HCT116 (cell line): ENCODE measurements at regions not wholly inside any gene's neighbourhood (a gene's known extent, or its start where the extent isn't known, plus 50 kb on each side); places are given as distances from the start of the nearest gene placed in this dataset.

Experiments used
- ATAC-seq: fragments of 200-7000 bp; cut with Tn5 transposase; 2 replicates; pipeline ENCODE4 v1.9.1; 2020; ENCODE audit warnings: mild to moderate bottlenecking, moderate library complexity
- BruUV-seq: library from RNA; stranded (reverse); fragments of 400-500 nt; replicated peaks from 2 replicates; lab custom pipeline; 2021; lab: Mats Ljungman, UMichigan
- CTCF ChIA-PET: fragments of 300-600 bp; sonication (Branson Sonifier 250); formaldehyde crosslinking; loops from one replicate; lab custom pipeline; 2021; ENCODE audit warnings: antibody characterized with exemption; lab: Charles Lee
- POLR2A ChIA-PET: fragments of 300-600, 350-600 bp; sonication (Branson Sonifier 250); formaldehyde crosslinking; loops from one replicate; lab custom pipeline; 2021; ENCODE audit warnings: antibody characterized with exemption; lab: Charles Lee
- RAD21 ChIA-PET, 2 experiments: fragments of 300-600 bp; sonication (Branson Sonifier 250); formaldehyde crosslinking; loops; one replicate each; lab custom pipeline; 2023; ENCODE audit warnings: low total read pairs in 2 of 2; ENCODE audit not compliant: uncharacterized antibody in 2 of 2, unreplicated experiment in 2 of 2, low non-redundant PET in 1 of 2; lab: Charles Lee
- DNase-seq: peaks from one replicate; pipeline ENCODE4 v3.0.0-alpha.2; 2010; ENCODE audit warnings: low read depth, low spot score
- H2AFZ ChIP-seq: fragments of 200-600 bp; shearing (Covaris generic), sonication (generic); 2 replicates; pipeline ENCODE4 v1.6.1; 2017; ENCODE audit warnings: low read depth, mixed run types, mixed read lengths, antibody characterized with exemption, low read length; ENCODE audit not compliant: poor library complexity, severe bottlenecking
- H3K27ac ChIP-seq: 2 replicates; pipeline ENCODE4 v1.5.1; 2012; ENCODE audit warnings: low read depth, low read length
- H3K27me3 ChIP-seq: fragments of 200-600 bp; sonication (generic); 2 replicates; pipeline ENCODE4 v1.6.1; 2016; ENCODE audit warnings: mixed run types, low read length, mixed read lengths; ENCODE audit not compliant: insufficient read depth
- H3K36me3 ChIP-seq, 2 experiments: fragments of 200-500 bp in 1 of 2; fragments of 200-600 bp in 1 of 2; sonication (Bioruptor generic) in 1 of 2; sonication (generic) in 1 of 2; 2 replicates each; pipeline versions ENCODE4 v1.5.1 to v1.6.1; 2014 to 2016; ENCODE audit warnings: low read length in 2 of 2, inconsistent platforms in 1 of 2, mixed read lengths in 1 of 2, mixed run types in 1 of 2; ENCODE audit not compliant: insufficient read depth in 2 of 2, control insufficient read depth in 1 of 2
- H3K4me1 ChIP-seq, 2 experiments: fragments of 200-600 bp in 1 of 2; sonication (generic) in 1 of 2; 2 replicates each; pipeline versions ENCODE4 v1.5.1 to v1.6.1; 2012 to 2017; ENCODE audit warnings: low read length in 2 of 2, inconsistent platforms in 1 of 2, mild to moderate bottlenecking in 1 of 2, mixed read lengths in 1 of 2, mixed run types in 1 of 2, moderate library complexity in 1 of 2; ENCODE audit not compliant: insufficient read depth in 2 of 2, control insufficient read depth in 1 of 2
- H3K4me2 ChIP-seq: fragments of 200-600 bp; sonication (generic); 2 replicates; pipeline ENCODE4 v1.6.1; 2017; ENCODE audit warnings: mixed run types, low read length, mixed read lengths
- H3K4me3 ChIP-seq, 2 experiments: fragments of 200-600 bp in 1 of 2; sonication (generic) in 1 of 2; replicated peaks in 1 of 2; 2 replicates each; pipeline ENCODE4 v1.5.1; 2011 to 2016; ENCODE audit warnings: low read length in 2 of 2, control low read depth in 1 of 2, low read depth in 1 of 2, mild to moderate bottlenecking in 1 of 2, mixed read lengths in 1 of 2, mixed run types in 1 of 2
- H3K79me2 ChIP-seq: fragments of 200-600 bp; sonication (generic); 2 replicates; pipeline ENCODE4 v1.6.1; 2017; ENCODE audit warnings: mild to moderate bottlenecking, mixed run types, low read length, moderate library complexity, mixed read lengths; ENCODE audit not compliant: insufficient read depth
- H3K9ac ChIP-seq: fragments of 200-600 bp; sonication (generic); 2 replicates; pipeline ENCODE4 v1.6.1; 2016; ENCODE audit warnings: low read length, mixed read lengths
- H3K9me2 ChIP-seq: fragments of 200-600 bp; sonication (generic), shearing (Covaris generic); 2 replicates; pipeline ENCODE4 v1.6.1; 2017; ENCODE audit warnings: mixed run types, mild to moderate bottlenecking, moderate library complexity; ENCODE audit not compliant: insufficient read depth
- H3K9me3 ChIP-seq, 2 experiments: fragments of 200-500 bp in 1 of 2; fragments of 200-600 bp in 1 of 2; sonication (Bioruptor generic) in 1 of 2; sonication (generic) in 1 of 2; 2 replicates each; pipeline ENCODE4 v1.6.1; 2014 to 2017; ENCODE audit warnings: low read length in 2 of 2, mixed read lengths in 2 of 2, inconsistent platforms in 1 of 2, low read depth in 1 of 2, mild to moderate bottlenecking in 1 of 2, mixed run types in 1 of 2, moderate library complexity in 1 of 2; ENCODE audit not compliant: control insufficient read depth in 1 of 2, insufficient read depth in 1 of 2
- H4K20me1 ChIP-seq: fragments of 200-600 bp; sonication (generic), shearing (Covaris generic); 2 replicates; pipeline ENCODE4 v1.6.1; 2017; ENCODE audit warnings: mixed run types, mild to moderate bottlenecking, moderate library complexity; ENCODE audit not compliant: insufficient read depth
- CBX3 ChIP-seq: IDR thresholded peaks from 2 replicates; pipeline ENCODE4 v1.6.1; 2012; ENCODE audit warnings: low read depth
- CTCF ChIP-seq, 3 experiments: fragments of 200-600 bp in 1 of 3; sonication (generic) in 1 of 3; IDR thresholded peaks in 2 of 3; conservative IDR thresholded peaks in 1 of 3; 2 replicates each; pipeline ENCODE4 v1.5.1; 2012 to 2017; ENCODE audit warnings: low read depth in 2 of 3, low read length in 2 of 3, antibody characterized with exemption in 1 of 3, borderline replicate concordance in 1 of 3, control low read depth in 1 of 3, mild to moderate bottlenecking in 1 of 3, mixed read lengths in 1 of 3, mixed run types in 1 of 3, moderate library complexity in 1 of 3; ENCODE audit not compliant: insufficient read depth in 1 of 3
- EGR1 ChIP-seq: IDR thresholded peaks from 2 replicates; pipeline ENCODE4 v1.6.1; 2012; ENCODE audit warnings: low read depth
- ELF1 ChIP-seq: IDR thresholded peaks from 2 replicates; pipeline ENCODE4 v1.6.1; 2012; ENCODE audit warnings: low read depth, borderline replicate concordance
- EZH2 ChIP-seq: fragments of 200-600 bp; sonication (generic); IDR thresholded peaks from 2 replicates; pipeline ENCODE4 v1.6.1; 2017; ENCODE audit warnings: antibody characterized with exemption, mixed run types
- EZH2phosphoT487 ChIP-seq: fragments of 200-600 bp; IDR thresholded peaks from 2 replicates; pipeline ENCODE4 v1.6.1; 2018; ENCODE audit warnings: antibody characterized with exemption, borderline replicate concordance
- FOSL1 ChIP-seq: IDR thresholded peaks from 2 replicates; pipeline ENCODE4 v1.6.1; 2012; ENCODE audit warnings: low read depth
- JUND ChIP-seq: IDR thresholded peaks from 2 replicates; pipeline ENCODE4 v1.6.1; 2012
- MAX ChIP-seq: IDR thresholded peaks from 2 replicates; pipeline ENCODE4 v1.6.1; 2012
- POLR2AphosphoS5 ChIP-seq: IDR thresholded peaks from 2 replicates; pipeline ENCODE4 v1.6.1; 2011; ENCODE audit warnings: mild to moderate bottlenecking, low read depth, low read length, moderate library complexity
- RAD21 ChIP-seq: IDR thresholded peaks from 2 replicates; pipeline ENCODE4 v1.6.1; 2012; ENCODE audit warnings: low read depth, mild to moderate bottlenecking
- REST ChIP-seq: IDR thresholded peaks from 2 replicates; pipeline ENCODE4 v1.6.1; 2012; ENCODE audit warnings: low read depth
- SIN3A ChIP-seq: IDR thresholded peaks from 2 replicates; pipeline ENCODE4 v1.6.1; 2012; ENCODE audit warnings: low read depth
- SP1 ChIP-seq: IDR thresholded peaks from 2 replicates; pipeline ENCODE4 v1.6.1; 2012; ENCODE audit warnings: low read depth
- SRF ChIP-seq: IDR thresholded peaks from 2 replicates; pipeline ENCODE4 v1.6.1; 2012; ENCODE audit warnings: low read depth
- TCF7L2 ChIP-seq: IDR thresholded peaks from 2 replicates; pipeline ENCODE4 v1.7.0; 2011; ENCODE audit warnings: borderline replicate concordance, inconsistent platforms; ENCODE audit not compliant: insufficient read depth, insufficient read length; ENCODE audit errors: extremely low read depth
- ZFX ChIP-seq: fragments of 450-650 bp; IDR thresholded peaks from 2 replicates; pipeline ENCODE4 v1.6.1; 2017
- intact Hi-C: fragments of 100-400 bp; cut with micrococcal nuclease; formaldehyde crosslinking; loops from 2 replicates; pipeline ENCODE4 v1.10.0; 2022

DNA sequence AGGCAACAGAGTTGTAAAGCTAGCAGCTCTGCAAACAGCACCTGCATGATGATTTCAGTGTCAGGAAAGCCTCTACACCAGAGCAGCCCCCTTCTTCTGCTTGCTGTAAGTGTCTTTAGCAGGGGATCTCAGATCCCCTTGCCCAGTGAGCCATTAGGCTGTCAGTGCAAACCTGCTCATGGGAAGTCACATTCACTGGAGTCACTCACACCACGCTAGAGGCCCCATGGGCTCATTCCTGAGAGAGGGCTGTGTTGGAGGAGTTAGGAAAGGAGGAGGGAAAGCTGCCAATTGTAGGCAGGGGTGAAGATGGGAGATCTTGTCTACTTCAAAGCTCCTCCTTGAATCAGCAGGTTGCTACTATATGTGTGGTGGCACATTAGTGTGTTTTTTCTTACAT, 275.2 kb downstream of the SMARCA2 start (continued):
- TF ChIP-seq CTCF (IDR thresholded peaks at IDR 0.05 in 2 of 3, conservative IDR thresholded peaks at IDR 0.05 in 1 of 3; ENCODE audit: borderline replicate concordance in 1 of 3, insufficient read depth in 1 of 3, low read depth in 2 of 3, low read length in 2 of 3) (no peak), ZFX (no peak), REST (no peak), POLR2AphosphoS5 (no peak), CBX3 (no peak), SP1 (no peak), JUND (no peak), SRF (no peak), RAD21 (no peak)

- H3K9ac ChIP-seq = no peak overlapping the region
- H3K27me3 ChIP-seq = no peaks in the 10 kb centered on the region
- no peaks in the 10 kb centered on the region for H3K4me1 ChIP-seq
- no peaks in the 10 kb centered on the region for H3K36me3 ChIP-seq
- H4K20me1 ChIP-seq = no peaks in the 10 kb centered on the region
- H3K4me3 ChIP-seq = no peak overlapping the region
- no peak for ATAC-seq
- ChIA-PET POLR2A (no interaction called here), CTCF (no interaction called here), RAD21 (no interaction called here)
- intact Hi-C loops = no loop called here
- H3K9me3 ChIP-seq = no peaks in the 10 kb centered on the region
- H3K79me2 ChIP-seq = no peaks in the 10 kb centered on the region
- DNase-seq = no peak
- no peak overlapping the region for H3K4me2 ChIP-seq
- no peaks in the 10 kb centered on the region for H3K9me2 ChIP-seq
- no peak overlapping the region for H3K27ac ChIP-seq
- H2AFZ ChIP-seq = no peak overlapping the region
- no TSS peak for BruUV-seq
- TF ChIP-seq ZFX = no peak
- TF ChIP-seq EZH2 = no peak
- no peak for TF ChIP-seq EZH2phosphoT487
- no peak for TF ChIP-seq EGR1
- no peak for TF ChIP-seq ELF1
- TF ChIP-seq REST = no peak
- no peak for TF ChIP-seq SP1
- TF ChIP-seq SIN3A = no peak
- no peak for TF ChIP-seq TCF7L2
- TF ChIP-seq MAX = no peak
- TF ChIP-seq FOSL1 = no peak
These were observed 277.0 kb downstream of the SMARCA2 start for GRCh38 chr9:2291980-2292704.
